GM13977 (cell line): ENCODE measurements at regions not wholly inside any gene's neighbourhood (a gene's known extent, or its start where the extent isn't known, plus 50 kb on each side); places are given as distances from the start of the nearest gene placed in this dataset.

ENCODE experiments used
- DNase-seq: peaks from one replicate; pipeline ENCODE4 v3.0.0; 2012; ENCODE audit warnings: low spot score
- CTCF ChIP-seq: IDR thresholded peaks from 2 replicates; pipeline ENCODE4 v1.5.1; 2012; ENCODE audit warnings: mild to moderate bottlenecking, control low read depth; ENCODE audit not compliant: insufficient read depth; ENCODE audit errors: extremely low read depth, missing control alignments
- in situ Hi-C: fragments of 300-500 bp; cut with MboI; formaldehyde crosslinking; loops from one replicate; pipeline ENCODE4 v1.12.0; 2022; ENCODE audit warnings: low sequenced_read_pairs, low pct_unique_long_range_greater_than_20kb, mixed read lengths, inconsistent platforms; ENCODE audit not compliant: unreplicated experiment

DNA sequence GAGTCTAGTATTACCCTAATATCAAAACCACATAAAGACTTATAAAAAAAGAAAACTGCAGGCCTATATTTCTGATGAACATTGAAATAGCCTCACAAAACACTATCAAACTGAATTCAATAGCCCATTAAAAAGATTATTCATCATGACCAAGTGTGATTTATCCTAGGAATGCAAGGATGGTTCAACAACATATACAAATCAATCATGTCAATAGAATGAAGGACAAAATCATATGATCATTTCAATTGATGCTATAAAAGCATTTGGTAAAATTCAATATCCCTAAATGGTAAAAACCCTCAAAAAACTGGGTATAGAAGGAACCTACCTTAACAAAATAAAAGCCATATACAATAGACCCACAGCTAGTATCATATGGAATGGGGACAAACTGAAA is 797.9 kb upstream of the INTU start:
- DNase-seq: no peak
- in situ Hi-C loops: no loop called here
- no peak for TF ChIP-seq CTCF

- no peak for DNase-seq
- in situ Hi-C loops: no loop called here
- TF ChIP-seq CTCF: no peak
Observed at GRCh38 chr4:126838941-126839679, 793.6 kb upstream of the INTU start.

DNA sequence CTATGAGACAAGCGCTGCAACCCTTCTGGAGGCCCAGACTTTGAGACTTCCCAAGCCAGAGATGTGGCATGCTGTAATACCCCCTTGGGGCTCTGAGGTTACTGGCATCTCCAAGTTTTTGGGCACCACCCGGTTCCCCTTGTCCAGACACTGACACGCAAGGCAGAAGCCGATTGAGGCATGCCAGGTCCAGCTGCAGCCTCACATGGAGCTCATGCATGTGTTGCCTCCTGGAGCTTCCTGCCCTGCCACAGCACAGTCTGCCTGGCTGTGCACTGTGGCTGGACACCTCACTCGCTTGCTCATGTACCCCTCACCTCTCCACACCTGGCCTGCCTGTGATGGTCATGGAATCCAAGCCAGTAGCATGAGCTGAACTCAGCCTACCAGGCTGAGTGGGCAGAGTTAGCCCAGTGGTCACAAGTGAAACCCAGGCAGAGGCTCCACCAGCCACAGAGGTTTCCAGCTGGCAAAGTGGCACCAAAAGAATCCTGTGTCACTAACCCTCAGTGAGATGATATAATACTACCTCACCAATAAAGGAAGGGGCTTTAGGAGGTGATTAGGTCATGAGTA is 789.2 kb upstream of the INTU start:
- in situ Hi-C loops: no loop called here
- TF ChIP-seq CTCF: no peak
- DNase-seq: no peak

DNA sequence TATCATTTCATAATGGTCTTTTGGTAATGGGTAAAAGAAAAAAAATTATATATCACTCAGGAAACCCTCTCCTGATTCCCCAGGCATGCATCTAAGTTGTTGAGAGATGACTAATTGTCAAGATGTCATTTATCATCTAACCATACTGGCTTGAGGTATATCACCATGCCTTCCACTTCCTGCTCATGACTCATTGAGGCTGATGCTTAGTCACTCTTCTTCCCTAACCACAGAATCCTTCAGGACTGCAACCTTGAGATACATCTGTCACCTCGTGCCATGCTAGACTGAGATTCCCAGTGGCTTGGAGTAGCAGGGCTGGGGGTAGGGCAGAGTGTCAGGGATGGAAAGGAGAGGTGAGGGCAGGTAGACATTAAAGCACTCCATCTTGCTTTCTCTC is 782.5 kb upstream of the INTU start:
- in situ Hi-C loops: no loop called here
- TF ChIP-seq CTCF: no peak
- no peak for DNase-seq

- in situ Hi-C loops: no loop called here
- TF ChIP-seq CTCF: no peak
- no peak for DNase-seq
Observed at GRCh38 chr4:126851391-126851790, 781.4 kb upstream of the INTU start.

- in situ Hi-C loops: no loop called here
- DNase-seq: no peak
- TF ChIP-seq CTCF: no peak
Observed at GRCh38 chr4:126853715-126854114, 779.0 kb upstream of the INTU start.
